NOMO-1 (cell line): ENCODE measurements at regions not wholly inside any gene's neighbourhood (a gene's known extent, or its start where the extent isn't known, plus 50 kb on each side); places are given as distances from the start of the nearest gene placed in this dataset.
"Not testable (repeated sequence)": the region's sequence is repeated elsewhere in the genome, so short reads cannot be mapped to it uniquely, and the experiment has no call there.

Experiments
- DNase-seq, 2 experiments: peaks; one replicate each; lab custom pipeline; 2025; ENCODE audit not compliant: unreplicated experiment in 2 of 2; lab: John Stamatoyannopoulos, UW

DNA sequence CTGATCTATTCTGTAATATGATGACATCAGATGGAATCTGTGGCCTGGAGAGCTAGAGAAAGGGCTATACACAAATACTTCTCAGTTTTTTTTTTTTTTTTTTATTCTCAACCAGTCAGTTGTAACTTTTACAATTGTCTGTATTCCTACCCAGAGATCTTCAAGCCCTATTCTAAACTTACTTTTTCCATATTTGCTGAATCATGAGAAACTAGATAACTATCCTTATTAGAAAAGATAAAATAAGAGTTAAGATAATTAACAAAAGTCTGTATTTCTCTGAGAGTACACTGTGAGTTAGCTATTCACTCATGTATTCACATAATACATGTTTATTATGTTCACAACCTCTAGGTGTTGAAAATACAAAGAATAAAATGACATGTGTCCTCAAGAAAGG is 1575.9 kb downstream of the EFNA5 start:
- DNase-seq = no peak

DNA sequence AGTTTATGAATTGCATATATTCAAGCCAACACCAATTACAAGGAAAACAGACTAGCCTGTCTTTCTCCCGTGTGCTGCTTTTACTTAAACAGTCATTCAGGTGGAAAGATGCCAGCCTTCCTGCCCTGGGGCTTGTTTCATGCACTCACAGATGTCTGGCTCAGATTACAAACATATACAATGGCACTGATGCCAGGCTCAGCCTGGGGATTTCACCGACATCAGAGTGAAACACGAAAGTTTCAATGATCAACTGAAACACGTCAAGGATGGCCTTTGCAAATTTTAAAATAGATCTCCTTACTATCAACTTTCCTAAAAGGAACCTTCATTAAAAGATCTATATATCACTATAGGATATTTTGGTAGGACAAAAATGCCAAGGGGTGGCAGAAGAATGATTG is 1576.5 kb downstream of the EFNA5 start:
- DNase-seq = no peak

DNA sequence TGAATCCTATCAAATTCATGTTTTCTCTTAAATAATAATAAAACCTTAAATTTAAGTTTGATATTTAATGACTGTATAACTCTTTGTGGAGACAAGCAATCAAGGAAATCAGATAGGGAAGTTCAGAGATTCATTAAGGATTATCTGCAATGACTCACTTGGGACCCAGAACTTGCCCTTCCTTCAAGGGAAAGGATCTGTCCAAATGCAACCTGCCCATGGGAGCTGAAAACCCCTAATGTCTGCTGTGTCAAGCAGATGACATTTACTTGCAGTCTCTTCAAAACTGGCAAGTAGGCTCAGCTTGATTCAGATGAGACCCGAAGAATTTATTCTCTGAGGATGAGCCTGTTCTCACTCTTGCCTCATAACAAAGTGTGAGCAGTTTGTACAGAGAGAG is 1577.6 kb downstream of the EFNA5 start:
- DNase-seq = no peak

DNA sequence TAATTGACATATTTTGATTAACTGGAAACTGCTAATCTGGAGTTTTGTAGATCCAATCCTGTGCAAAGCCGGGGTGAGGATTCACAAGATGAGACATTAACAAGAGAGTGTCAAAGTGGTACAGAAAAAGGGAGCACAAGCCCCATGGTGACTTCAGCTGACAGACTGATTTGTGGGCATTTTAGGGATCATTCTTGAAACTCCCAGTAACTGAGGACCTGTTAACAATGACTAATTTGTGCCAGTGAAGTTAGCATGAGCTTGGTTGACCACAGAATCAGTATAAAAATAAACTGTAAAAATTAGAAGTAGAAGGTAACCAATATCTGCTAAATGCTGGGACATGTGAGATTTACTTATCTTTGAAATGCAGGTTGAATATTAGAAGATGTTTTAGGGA is 1578.3 kb downstream of the EFNA5 start:
- DNase-seq = no peak

DNA sequence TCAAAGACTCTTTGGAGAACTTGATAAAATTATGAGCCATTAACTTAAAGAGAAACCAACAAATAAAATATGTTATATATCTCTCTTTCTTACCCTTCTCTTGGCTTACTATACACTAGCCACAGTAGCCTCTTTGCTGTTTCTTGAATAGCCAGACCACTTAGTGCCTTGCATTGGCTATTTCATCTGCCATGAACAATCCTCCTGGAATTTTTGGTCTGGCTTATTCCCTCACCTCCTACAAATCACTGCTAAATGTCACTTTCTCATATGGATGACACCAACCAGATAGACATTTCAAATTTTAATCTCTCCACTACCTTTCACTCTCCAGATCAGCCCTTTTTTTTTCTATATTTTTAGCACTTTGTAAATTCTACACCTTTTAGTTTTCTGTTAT is 1581.7 kb downstream of the EFNA5 start:
- no peak for DNase-seq

DNA sequence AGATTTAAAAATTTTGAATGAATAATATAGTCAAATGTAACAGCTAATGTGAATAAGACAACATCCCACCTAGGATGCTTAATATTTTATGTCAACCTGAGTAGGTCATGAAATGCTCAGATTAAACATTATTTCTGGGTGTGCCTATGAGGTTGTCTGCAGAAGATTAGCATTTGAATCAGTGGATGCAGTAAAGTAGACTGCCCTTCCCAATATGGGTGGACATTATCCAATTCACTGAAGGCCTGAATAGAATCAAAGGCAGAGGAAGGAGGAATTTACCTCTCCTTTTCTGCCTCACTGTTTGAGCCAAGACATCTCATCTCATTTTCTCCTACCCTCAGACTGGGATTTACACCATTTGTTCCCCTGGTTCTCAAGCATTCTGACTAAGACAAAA is 1582.3 kb downstream of the EFNA5 start:
- DNase-seq = no peak

DNA sequence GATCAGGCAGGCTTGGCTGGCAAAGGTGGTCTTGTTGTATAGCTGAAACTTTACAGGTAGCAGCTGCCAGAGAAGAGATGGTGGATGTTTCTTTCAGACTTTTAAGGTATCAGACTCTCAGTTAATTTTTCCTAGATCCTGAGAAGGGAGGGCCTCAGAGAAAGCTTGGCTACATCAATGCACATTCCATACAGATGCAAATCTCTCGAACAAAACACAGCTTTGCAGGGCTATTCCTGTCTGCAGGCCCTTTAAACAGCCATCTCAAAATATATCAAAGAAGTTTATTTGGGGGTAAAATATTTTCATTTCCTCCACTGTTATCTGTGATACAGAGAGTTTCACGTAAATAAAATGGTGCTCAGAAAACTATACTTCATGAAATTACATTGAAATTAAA is 1584.4 kb downstream of the EFNA5 start:
- DNase-seq = no peak

DNA sequence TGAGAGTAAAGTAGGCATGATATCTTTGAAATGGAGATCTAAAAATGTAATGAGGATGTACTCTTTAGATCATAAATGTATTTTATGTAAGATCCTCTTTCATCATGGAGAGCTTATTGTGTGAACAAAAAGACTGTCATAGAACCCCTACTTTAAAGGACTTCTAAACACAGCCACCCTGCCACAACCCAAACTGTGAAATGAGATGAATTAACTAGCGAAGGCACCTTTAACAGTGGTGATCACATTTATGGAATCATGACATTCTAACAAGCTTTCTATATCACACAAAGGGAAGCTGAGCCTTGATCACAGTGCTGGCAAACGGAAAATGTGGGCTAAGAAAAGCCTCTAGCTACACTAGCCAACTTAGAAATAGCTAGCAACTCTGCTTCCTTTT is 1585.2 kb downstream of the EFNA5 start:
- no peak for DNase-seq

DNA sequence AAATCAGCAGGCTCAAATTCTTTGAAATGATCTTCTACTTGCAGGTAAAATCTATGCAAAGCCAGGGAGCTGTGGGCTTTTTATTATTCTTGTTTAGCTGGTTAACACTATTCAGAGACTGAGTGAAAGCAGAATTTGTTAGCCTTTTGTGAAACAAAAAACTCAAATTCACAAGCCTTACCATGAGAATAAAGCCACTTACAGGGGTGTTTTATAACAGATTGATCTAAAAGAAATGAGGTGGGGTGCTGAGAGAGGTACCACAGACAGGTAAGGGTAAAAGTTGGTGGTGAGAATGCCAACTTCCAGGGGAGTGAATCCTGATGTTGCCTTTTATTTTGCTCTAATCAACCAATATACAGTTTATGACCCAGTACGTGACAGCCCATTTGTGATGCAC is 1585.6 kb downstream of the EFNA5 start:
- no peak for DNase-seq

DNA sequence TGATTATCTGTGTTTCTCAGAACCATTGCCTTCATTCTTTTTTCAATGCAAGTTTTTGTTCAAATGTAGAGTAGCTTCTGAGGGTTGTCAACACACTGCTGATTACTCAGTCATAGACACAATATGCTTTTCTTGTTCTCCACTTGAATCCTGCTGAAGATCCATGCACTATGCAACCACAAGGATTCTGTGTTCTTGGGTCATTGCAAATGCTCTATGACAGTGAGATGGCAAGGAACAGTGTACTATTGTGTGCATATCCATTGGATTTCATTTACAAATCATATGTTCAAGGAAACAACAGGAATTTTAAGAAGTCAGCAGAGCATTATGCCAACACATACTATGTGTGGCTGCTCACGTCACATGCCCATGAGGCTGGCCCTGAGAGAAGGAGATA is 1590.2 kb downstream of the EFNA5 start:
- no peak for DNase-seq

DNA sequence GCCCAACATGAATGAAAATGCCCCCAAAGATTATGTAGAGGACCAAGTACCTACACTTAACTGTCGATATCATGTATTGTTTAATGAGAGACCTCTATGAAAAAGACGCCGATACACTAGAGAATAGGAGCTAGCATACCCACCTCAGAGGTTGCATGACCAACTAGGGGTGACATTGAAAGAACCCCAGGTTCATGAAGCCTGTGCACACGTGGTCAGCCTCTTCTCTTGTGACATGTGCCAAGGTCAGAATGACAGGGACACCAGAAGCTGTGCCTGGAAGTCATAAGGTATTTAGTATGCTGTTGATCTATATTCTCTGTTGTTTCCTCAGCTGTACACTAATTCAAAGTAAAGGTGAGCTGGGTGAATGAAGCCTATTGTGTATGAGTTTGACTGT is 1594.1 kb downstream of the EFNA5 start:
- DNase-seq = no peak

DNA sequence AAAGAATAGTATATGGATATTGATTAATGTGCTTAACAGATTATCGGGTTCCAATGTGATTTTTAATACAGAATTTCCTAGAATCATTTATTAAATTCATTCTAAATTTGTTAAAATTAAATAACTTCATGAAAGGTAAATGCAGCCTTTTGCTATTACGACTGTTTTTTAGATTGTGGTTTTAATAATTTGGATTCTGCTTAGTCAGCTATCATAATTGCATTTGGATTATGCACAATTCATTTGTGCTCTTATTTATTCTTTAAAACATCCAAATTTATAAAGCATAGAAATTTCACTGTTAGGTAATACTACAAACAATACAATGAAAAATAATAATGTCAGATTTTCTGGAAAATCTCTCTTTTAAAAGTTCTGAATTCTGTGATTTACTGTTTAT is 1598.5 kb downstream of the EFNA5 start:
- DNase-seq = no peak

DNA sequence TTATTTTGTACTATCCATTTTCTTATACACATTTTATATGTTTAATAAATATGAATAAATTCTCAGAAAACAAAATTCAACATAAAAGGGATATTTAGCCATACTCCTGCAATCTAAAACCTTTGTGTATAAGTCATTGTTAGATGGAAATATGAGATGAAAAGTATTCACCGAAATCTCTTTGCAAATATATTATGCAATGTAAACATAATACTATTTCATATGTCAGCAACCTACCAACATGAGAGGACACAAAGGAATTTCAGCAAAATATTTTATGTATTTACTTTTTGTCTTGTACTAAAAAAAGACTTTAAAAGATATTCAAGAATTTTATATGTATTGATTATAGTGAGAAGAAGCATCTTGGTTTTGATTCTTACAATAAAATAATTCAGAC is 1623.4 kb downstream of the EFNA5 start:
- no peak for DNase-seq

DNA sequence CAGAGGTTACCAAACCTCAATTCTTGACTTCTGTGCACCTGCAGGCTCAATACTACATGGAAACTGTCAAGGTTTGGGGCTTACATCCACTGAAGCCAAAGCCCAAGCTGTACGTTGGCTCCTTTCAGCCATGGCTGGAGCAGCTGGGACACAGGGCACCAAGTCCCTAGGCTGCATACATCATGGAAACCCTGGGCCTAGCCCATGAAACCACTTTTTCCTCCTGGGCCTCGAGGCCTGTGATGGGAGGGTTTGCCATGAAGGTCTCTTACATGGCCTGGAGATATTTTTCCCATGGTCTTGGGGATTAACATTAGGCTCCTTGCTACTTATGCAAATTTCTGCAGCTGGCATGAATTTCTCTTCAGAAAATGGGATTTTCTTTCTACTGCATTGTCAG is 1638.7 kb downstream of the EFNA5 start:
- DNase-seq = not testable (repeated sequence)

DNA sequence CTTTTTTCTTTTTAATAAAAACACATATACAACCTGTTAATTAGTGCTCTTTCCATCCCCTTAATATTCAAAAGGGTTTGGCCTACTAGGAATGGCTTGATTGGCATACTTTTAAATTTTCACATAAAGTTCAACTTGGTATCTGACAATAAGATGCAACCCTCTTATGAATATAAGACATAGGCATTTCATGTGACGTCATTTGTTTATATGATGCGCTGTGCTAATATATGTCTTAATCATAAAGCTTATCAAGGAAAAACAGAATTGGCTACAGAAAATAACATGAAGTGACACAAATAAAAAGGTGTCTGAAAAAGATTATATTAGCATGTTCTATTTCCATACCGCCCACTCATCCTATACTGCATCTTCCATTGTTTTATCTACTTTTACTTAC is 1642.4 kb downstream of the EFNA5 start:
- DNase-seq = no peak

DNA sequence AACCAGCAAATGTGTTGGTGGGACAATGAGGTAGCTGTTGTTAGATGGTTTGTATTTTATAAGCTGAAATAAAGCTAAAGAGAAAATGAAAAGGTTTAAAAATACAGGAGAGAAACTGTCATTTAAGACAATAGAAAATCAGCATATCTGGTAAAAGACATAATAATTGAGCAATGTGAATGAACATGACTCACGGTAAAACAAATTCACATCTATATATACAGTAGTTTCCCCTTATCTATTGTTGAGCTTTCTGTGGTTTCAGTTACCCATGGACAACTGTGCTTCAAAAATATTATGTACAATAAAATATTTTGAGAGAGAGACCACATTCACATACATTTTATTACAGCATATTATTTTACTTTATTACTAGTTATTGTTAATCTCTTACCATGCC is 1649.8 kb downstream of the EFNA5 start:
- no peak for DNase-seq

DNA sequence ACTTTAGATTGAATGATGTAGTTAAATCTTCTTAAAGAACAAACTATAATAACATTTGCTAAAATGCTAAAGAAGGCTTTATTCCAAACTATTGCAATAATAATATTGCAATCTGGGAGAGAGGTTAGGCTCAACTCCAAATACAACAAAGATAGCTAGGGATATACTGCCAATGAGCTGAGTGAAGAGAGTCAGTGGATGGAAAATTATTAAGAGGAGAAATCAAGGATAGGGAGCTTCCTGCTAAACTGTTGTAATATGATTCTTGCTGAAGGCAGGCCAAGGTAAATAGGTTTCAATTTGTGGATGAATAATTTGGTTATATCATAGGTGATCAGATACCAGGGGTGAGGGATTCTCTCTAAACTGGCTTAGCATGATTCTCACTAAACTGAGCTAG is 1651.5 kb downstream of the EFNA5 start:
- DNase-seq = no peak

DNA sequence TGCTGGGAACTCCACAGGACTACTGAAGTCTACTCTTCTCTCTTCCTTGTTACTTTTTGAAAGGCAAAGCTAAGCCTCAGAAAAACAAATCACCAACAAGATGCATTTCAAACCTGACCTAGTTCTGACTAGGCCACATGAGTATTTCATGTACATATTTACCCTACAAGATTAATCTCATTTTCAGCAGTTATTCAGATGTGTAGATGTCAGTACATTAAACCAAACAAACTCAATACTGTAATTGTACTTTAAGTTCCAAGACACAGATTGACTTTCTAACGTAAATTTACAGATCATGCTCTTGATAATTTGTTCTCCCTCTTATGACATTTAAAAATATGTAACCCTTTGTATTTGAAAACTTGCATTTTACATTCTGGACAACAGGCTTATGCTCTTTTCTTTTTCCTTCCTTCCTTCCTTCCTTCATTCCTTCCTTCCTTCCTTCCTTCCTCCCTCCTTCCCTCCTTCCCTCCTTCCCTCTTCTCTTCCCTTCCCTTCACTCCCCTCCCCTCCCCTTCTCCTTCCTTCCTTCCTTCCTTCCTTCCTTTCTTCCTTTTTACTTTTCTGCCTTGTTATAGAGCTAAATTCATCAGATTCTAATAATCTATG is 1653.4 kb downstream of the EFNA5 start:
- no peak for DNase-seq

DNA sequence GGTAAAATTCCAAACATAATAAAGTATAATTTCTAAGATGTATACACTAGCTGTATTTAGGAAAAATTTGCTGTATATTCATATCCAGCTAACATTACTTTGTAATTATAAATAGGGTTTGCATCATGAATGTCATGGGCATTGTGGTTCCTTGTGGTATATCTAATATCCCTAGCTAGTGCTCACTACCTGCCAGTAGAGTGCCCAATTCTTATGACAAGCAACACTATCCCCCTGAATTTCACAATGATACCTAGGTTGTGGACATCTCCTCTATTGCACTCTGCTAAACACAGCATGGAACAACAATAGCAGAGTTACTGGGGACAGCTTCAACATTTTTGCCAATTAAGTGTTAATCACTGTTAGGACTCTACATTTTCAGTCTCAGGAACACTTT is 1656.5 kb downstream of the EFNA5 start:
- DNase-seq = no peak

DNA sequence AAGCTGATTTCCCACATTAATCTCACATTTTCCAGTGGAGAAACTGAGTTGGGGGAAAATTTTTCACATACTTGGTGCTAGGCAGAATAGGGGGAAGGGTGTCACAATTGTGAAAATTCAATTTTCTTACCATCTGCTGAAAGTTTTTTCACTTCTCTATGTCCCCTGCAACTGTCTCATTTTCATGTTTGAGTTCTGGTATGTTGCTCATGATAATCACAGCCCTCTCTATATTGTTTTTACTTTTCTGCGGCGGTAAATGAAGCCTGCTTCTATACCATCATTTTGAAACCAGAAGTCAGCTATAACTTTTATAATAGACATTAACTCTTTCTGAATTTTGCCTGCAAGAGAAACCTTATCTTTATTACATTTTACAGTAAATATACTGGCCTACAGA is 1664.5 kb downstream of the EFNA5 start:
- DNase-seq = no peak

DNA sequence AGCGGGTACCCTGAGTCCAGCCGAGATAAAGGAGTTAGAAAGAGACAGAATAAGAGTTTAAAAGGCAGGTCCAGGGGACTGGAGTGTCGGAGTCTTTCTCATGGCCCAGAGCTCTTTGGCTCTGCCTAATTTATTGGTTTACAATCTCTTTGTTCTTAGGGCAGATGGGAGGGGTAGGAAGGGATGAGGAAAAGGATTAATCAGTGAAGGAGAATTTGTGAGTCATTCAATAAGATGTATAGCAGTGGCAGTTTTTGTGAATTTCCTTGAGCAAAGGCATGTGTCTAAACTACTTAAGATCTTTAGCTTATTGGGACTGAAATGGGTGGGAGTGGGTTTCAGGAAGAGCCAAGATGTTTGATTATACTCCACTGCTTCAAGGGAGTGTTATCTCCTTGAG is 1671.7 kb downstream of the EFNA5 start:
- DNase-seq = not testable (repeated sequence)

DNA sequence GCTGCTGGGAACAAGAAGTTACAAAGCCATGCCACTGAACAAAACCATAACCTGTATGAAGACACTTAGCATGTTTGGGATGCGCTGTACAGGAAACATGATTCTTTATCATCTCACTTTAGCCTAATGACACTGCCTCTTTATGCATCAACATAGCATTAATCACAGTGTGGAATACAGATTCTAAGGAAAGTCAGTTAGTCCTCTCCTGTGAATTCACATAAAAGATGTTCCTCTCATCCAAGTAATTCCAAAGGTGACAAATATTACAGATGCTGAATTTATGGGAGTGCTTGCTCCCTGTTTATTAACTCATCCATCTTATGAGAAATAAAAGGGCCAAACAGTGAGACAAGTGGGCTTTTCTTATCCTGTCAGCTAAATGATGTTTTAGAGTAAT is 1677.7 kb downstream of the EFNA5 start:
- no peak for DNase-seq

DNA sequence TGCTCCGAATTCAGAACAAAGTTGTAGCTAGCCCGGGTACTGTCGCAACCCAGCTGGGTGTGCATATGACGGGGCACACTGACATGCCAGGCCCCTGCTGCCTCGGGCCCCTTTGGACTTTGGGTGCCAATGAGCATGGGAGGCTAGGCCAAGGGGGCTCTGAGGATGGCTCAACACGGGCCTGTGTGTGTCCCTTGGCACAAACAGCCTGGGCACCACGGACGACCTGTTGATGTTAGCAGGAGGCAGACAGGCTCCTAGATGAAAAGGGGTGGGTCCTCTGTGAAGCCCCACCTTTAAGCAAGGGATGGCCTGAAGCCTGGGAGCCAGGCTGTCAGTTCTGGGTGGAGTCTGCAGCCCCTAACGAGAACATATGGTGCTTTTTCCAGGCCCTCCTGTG is 1688.2 kb downstream of the EFNA5 start:
- DNase-seq = no peak

DNA sequence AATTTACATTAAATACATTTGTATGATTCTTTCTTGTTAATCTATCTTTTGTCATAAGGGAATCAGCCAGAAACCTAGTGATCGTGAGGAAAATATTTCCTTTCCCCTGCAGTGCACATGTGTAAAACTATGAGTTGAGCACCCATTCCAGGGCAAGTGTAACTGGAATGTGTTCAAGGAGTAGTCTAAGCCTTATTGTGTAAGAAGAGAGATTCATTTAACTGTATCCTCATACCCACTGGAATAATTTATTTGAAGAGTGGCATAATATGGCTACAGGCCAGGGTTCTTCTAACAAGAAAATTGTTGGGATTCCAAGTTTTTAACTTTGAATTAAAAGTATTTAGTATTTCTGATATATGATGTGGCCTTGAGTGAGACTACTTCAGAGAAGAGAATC is 1692.7 kb downstream of the EFNA5 start:
- DNase-seq = no peak
